ENCODE measurements at regions not wholly inside any gene's neighbourhood (a gene's known extent, or its start where the extent isn't known, plus 50 kb on each side); places are given as distances from the start of the nearest gene placed in this dataset.

DNA sequence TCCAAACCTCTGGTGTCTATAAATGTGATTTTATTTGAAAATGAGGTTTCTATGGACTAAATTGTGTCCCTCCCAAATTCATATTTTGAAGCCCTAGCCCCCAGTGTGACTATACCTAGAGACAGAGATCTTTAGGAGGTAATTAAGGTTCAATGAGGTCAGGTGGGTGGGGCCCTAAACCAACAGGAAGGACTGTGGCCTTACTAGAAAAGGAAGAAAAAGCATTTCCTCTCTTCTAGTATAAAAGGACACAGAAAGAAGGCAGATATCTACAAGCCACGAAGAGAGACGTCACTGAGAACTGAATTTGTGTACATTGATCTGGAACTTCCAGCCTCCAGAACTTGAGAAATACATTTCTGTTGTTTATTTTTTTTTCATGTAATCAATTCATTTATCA lies 123.1 kb upstream of the RUNX1 start:
- TF ChIP-seq, protein P1, sequence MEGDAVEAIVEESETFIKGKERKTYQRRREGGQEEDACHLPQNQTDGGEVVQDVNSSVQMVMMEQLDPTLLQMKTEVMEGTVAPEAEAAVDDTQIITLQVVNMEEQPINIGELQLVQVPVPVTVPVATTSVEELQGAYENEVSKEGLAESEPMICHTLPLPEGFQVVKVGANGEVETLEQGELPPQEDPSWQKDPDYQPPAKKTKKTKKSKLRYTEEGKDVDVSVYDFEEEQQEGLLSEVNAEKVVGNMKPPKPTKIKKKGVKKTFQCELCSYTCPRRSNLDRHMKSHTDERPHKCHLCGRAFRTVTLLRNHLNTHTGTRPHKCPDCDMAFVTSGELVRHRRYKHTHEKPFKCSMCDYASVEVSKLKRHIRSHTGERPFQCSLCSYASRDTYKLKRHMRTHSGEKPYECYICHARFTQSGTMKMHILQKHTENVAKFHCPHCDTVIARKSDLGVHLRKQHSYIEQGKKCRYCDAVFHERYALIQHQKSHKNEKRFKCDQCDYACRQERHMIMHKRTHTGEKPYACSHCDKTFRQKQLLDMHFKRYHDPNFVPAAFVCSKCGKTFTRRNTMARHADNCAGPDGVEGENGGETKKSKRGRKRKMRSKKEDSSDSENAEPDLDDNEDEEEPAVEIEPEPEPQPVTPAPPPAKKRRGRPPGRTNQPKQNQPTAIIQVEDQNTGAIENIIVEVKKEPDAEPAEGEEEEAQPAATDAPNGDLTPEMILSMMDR (IDR thresholded peaks at IDR 0.05), result no peak
- TF ChIP-seq POLR2A (IDR thresholded peaks at IDR 0.05), result no peak

All from heart left ventricle (tissue), 13 donors.